K562 (cell line): ENCODE measurements at regions not wholly inside any gene's neighbourhood (a gene's known extent, or its start where the extent isn't known, plus 50 kb on each side); places are given as distances from the start of the nearest gene placed in this dataset.

Experiments used
- ATAC-seq: fragments of 200-7000 bp; cut with Tn5 transposase; 3 replicates; pipeline ENCODE4 v1.9.1; 2020; ENCODE audit warnings: moderate library complexity
- BruUV-seq: library from RNA; stranded (reverse); fragments of 400-500 nt; replicated peaks from 2 replicates; lab custom pipeline; 2021; lab: Mats Ljungman, UMichigan
- CTCF ChIA-PET: fragments of 300-600 bp; formaldehyde crosslinking; extraction: SDS; loops from one replicate; lab custom pipeline; 2021; ENCODE audit warnings: low intra/inter-chr PET ratio; lab: Yijun Ruan, JAX
- POLR2A ChIA-PET: fragments of 300-600, 350-650 bp; sonication (Branson Sonifier 250); formaldehyde crosslinking; extraction: SDS; loops from one replicate; lab custom pipeline; 2021; ENCODE audit warnings: antibody characterized with exemption, inconsistent platforms; lab: Yijun Ruan, JAX
- DNase-seq, 4 experiments: peaks; one replicate each; pipeline versions ENCODE4 v3.0.0 to v3.0.0-alpha.2; 2011 to 2018; ENCODE audit warnings: low spot score in 3 of 4, mixed read lengths in 3 of 4; ENCODE audit errors: extremely low read depth in 1 of 4
- FAIRE-seq: peaks from 2 replicates; lab custom pipeline; 2011; peaks lifted over from hg19 to GRCh38; lab: Jason Lieb, UNC
- H2AFZ ChIP-seq: 2 replicates; pipeline ENCODE4 v1.6.0; 2011; ENCODE audit warnings: low read depth, low read length, control low read depth, inconsistent platforms
- H3K27ac ChIP-seq: fragments of 200-600 bp; 3 replicates; pipeline ENCODE4 v1.8.0; 2011; ENCODE audit warnings: low read depth, mild to moderate bottlenecking, control low read depth, inconsistent platforms, low read length, moderate library complexity, mixed read lengths; ENCODE audit errors: extremely low read depth
- H3K27me3 ChIP-seq, 2 experiments: fragments of 300-600 bp in 1 of 2; 2 replicates in 1 of 2; 3 replicates in 1 of 2; pipeline versions ENCODE4 v1.6.0 to v1.8.0; 2011; ENCODE audit warnings: inconsistent platforms in 2 of 2, low read length in 2 of 2, mild to moderate bottlenecking in 1 of 2, mixed read lengths in 1 of 2, moderate library complexity in 1 of 2; ENCODE audit not compliant: control insufficient read depth in 2 of 2, insufficient read depth in 2 of 2
- H3K36me3 ChIP-seq: fragments of 300-600 bp; 3 replicates; pipeline ENCODE4 v1.8.0; 2011; ENCODE audit warnings: mild to moderate bottlenecking, low read length, inconsistent platforms; ENCODE audit not compliant: control insufficient read depth, insufficient read depth
- H3K4me1 ChIP-seq, 2 experiments: fragments of 200-600 bp in 1 of 2; replicated peaks in 1 of 2; 2 replicates in 1 of 2; 3 replicates in 1 of 2; pipeline versions ENCODE4 v1.5.1 to v1.8.0; 2011; ENCODE audit warnings: inconsistent platforms in 2 of 2, low read length in 2 of 2, mild to moderate bottlenecking in 1 of 2, mixed read lengths in 1 of 2, moderate library complexity in 1 of 2; ENCODE audit not compliant: control insufficient read depth in 2 of 2, insufficient read depth in 2 of 2
- H3K4me2 ChIP-seq: 2 replicates; pipeline ENCODE4 v1.6.1; 2011; ENCODE audit warnings: low read length, control low read depth, inconsistent platforms, mixed read lengths; ENCODE audit not compliant: insufficient read depth
- H3K4me3 ChIP-seq: fragments of 200-600 bp; sonication (generic), shearing (Covaris generic); 2 replicates; pipeline ENCODE4 v1.5.1; 2016; ENCODE audit warnings: control low read depth, inconsistent platforms
- H3K79me2 ChIP-seq: fragments of 200-600 bp; 3 replicates; pipeline ENCODE4 v1.8.0; 2011; ENCODE audit warnings: low read length, inconsistent platforms; ENCODE audit not compliant: control insufficient read depth, insufficient read depth
- H3K9ac ChIP-seq, 2 experiments: 2 replicates each; pipeline versions ENCODE4 v1.6.0 to v1.6.1; 2011; ENCODE audit warnings: low read depth in 2 of 2, low read length in 2 of 2, control low read depth in 1 of 2, inconsistent platforms in 1 of 2, mild to moderate bottlenecking in 1 of 2, mixed read lengths in 1 of 2; ENCODE audit not compliant: insufficient read depth in 1 of 2
- H3K9me1 ChIP-seq: one replicate; pipeline ENCODE4 v1.6.0; 2011; ENCODE audit warnings: inconsistent platforms, mild to moderate bottlenecking, low read length, moderate library complexity; ENCODE audit not compliant: control insufficient read depth, insufficient read depth
- H3K9me3 ChIP-seq: replicated peaks from 2 replicates; pipeline ENCODE4 v1.5.1; 2011; ENCODE audit warnings: low read depth, low read length, inconsistent platforms; ENCODE audit not compliant: control insufficient read depth, insufficient read depth
- H4K20me1 ChIP-seq: replicated peaks from 2 replicates; pipeline ENCODE4 v1.6.1; 2011; ENCODE audit warnings: low read length, inconsistent platforms, mixed read lengths; ENCODE audit not compliant: control insufficient read depth, insufficient read depth
- HDAC8 ChIP-seq: fragments of 450-650 bp; IDR thresholded peaks from 2 replicates; pipeline ENCODE4 v1.6.1; 2016; ENCODE audit warnings: mild to moderate bottlenecking, missing genetic modification characterization, moderate library complexity, missing compliant biosample characterization
- ILK ChIP-seq: fragments of 450-650 bp; IDR thresholded peaks from 2 replicates; pipeline ENCODE4 v1.6.1; 2016; ENCODE audit warnings: missing genetic modification characterization, low read depth, mild to moderate bottlenecking, missing compliant biosample characterization, moderate library complexity, borderline replicate concordance
- JUNB ChIP-seq: fragments of 450-650 bp; formaldehyde crosslinking; conservative IDR thresholded peaks from 2 replicates; pipeline ENCODE4 v1.4.0; 2020; ENCODE audit warnings: mild to moderate bottlenecking
- MAFG ChIP-seq: fragments of 450-650 bp; conservative IDR thresholded peaks from 2 replicates; pipeline ENCODE4 v1.6.1; 2016; ENCODE audit warnings: missing genetic modification characterization, missing compliant biosample characterization
- MCM7 ChIP-seq, 2 experiments: fragments of 450-650 bp; IDR thresholded peaks; 2 replicates each; pipeline ENCODE4 v1.6.1; 2016 to 2018
- NUFIP1 ChIP-seq: fragments of 450-650 bp; IDR thresholded peaks from 2 replicates; pipeline ENCODE4 v1.6.1; 2018; ENCODE audit not compliant: partially characterized antibody
- SMAD4 ChIP-seq: fragments of 250-450 bp; sonication (Bioruptor Pico); conservative IDR thresholded peaks from 2 replicates; pipeline ENCODE4 v1.8.0; 2021; ENCODE audit warnings: inconsistent platforms, mild to moderate bottlenecking, moderate library complexity
- SMARCB1 ChIP-seq: IDR thresholded peaks from 2 replicates; pipeline ENCODE4 v1.6.1; 2011; ENCODE audit warnings: improper control_type of control experiment, low read depth; ENCODE audit not compliant: insufficient read length
- XRCC4 ChIP-seq: IDR thresholded peaks from one replicate; pipeline ENCODE4 v1.6.1; 2011; ENCODE audit not compliant: insufficient read depth, insufficient read length; ENCODE audit errors: extremely low read depth
- XRCC5 ChIP-seq: fragments of 200-400 bp; formaldehyde crosslinking; IDR thresholded peaks from 2 replicates; pipeline ENCODE4 v1.6.1; 2017; ENCODE audit warnings: low read depth, mild to moderate bottlenecking, low read length
- ZNF184 ChIP-seq: sonication (generic); formaldehyde crosslinking; IDR thresholded peaks from 2 replicates; pipeline ENCODE4 v1.5.0; 2020; ENCODE audit warnings: missing genetic modification reagents
- ZNF239 ChIP-seq: fragments of 250-450 bp; sonication (Bioruptor Pico); IDR thresholded peaks from 2 replicates; pipeline ENCODE4 v1.4.0; 2020; ENCODE audit warnings: mild to moderate bottlenecking
- ZNF644 ChIP-seq: fragments of 200-800 bp; sonication (Bioruptor generic); IDR thresholded peaks from 2 replicates; pipeline ENCODE4 v1.6.1; 2016; ENCODE audit warnings: low read depth, missing genetic modification characterization, missing compliant biosample characterization
- ZNF780A ChIP-seq: fragments of 250-450 bp; sonication (Bioruptor Pico); IDR thresholded peaks from 2 replicates; pipeline ENCODE4 v1.5.0; 2021; ENCODE audit warnings: mild to moderate bottlenecking
- WGBS: fragments of 100-300 bp; shearing (Covaris generic); methylation state at CpG from one replicate; pipeline ENCODE4 v1.1.6; 2016; ENCODE audit warnings: low coverage, mixed read lengths; ENCODE audit not compliant: insufficient coverage; ENCODE audit errors: missing lambda C conversion rate; 5-methylcytosine and 5-hydroxymethylcytosine counted together
- in situ Hi-C: fragments of 300-500 bp; cut with MboI; formaldehyde crosslinking; loops from 4 replicates; pipeline ENCODE4 v1.15.0; 2018; ENCODE audit warnings: inconsistent platforms, mixed read lengths
- intact Hi-C: fragments of 100-400 bp; cut with micrococcal nuclease; formaldehyde crosslinking; loops from 2 replicates; pipeline ENCODE4 v1.14.2; 2022
- TF ChIP-seq, protein P1 (sequence below): sonication (generic); formaldehyde crosslinking; IDR thresholded peaks from 2 replicates; pipeline ENCODE4 v1.8.0; 2022; ENCODE audit warnings: mild to moderate bottlenecking, missing genetic modification reagents, borderline replicate concordance
- TF ChIP-seq, protein P2 (sequence below), 2 experiments: IDR thresholded peaks in 1 of 2; conservative IDR thresholded peaks in 1 of 2; 2 replicates each; pipeline ENCODE4 v1.6.1; 2016; ENCODE audit warnings: low read depth in 2 of 2, mild to moderate bottlenecking in 1 of 2, missing compliant biosample characterization in 1 of 2, missing genetic modification characterization in 1 of 2, moderate library complexity in 1 of 2

DNA sequence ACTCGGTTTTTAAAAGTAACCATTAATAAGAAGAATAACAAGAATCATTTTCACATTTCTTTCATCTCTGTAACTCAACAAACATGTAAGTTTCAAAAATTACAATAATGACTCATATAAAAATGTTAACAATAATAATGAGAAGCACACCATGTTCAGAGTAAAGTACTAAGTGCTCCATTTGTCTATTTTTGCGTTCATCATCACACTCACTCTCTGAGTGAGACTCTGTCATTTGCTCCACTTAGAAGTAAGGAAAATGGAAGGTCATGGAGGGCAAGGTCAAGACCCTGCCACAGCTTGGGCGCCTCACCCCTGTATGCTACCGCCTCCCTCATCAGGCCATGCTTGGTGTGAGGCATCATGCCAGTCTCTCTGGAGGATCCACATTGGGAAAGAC lies 129.9 kb downstream of the TMEM30B start:
- Histone ChIP-seq H4K20me1 (no peaks in the 10 kb centered on the region), H3K27me3 (no peaks in the 10 kb centered on the region; a peak in 1 of 5 replicates), H3K4me3 (no peak overlapping the region), H2AFZ (no peak overlapping the region), H3K9me1 (no peaks in the 10 kb centered on the region), H3K27ac (no peak overlapping the region), H3K36me3 (no peaks in the 10 kb centered on the region), H3K4me2 (no peak overlapping the region), H3K4me1 (no peaks in the 10 kb centered on the region; a peak in 2 of 5 replicates), H3K9ac (no peak overlapping the region), H3K9me3 (no peaks in the 10 kb centered on the region), H3K79me2 (no peaks in the 10 kb centered on the region)
- TF ChIP-seq JUNB (no peak), XRCC4 (no peak), HDAC8 (no peak), MAFG (tag) (no peak), ZNF644 (tag) (no peak), NUFIP1 (no peak), ZNF184 (CRISPR knock-in tag) (no peak), SMARCB1 (no peak), XRCC5 (no peak), ZNF780A (CRISPR knock-in tag) (no peak), SMAD4 (CRISPR knock-in tag) (no peak), ZNF239 (CRISPR knock-in tag) (no peak), ILK (tag) (no peak), MCM7 (IDR thresholded peaks at IDR 0.05) (no peak)
- TF ChIP-seq, protein P1, sequence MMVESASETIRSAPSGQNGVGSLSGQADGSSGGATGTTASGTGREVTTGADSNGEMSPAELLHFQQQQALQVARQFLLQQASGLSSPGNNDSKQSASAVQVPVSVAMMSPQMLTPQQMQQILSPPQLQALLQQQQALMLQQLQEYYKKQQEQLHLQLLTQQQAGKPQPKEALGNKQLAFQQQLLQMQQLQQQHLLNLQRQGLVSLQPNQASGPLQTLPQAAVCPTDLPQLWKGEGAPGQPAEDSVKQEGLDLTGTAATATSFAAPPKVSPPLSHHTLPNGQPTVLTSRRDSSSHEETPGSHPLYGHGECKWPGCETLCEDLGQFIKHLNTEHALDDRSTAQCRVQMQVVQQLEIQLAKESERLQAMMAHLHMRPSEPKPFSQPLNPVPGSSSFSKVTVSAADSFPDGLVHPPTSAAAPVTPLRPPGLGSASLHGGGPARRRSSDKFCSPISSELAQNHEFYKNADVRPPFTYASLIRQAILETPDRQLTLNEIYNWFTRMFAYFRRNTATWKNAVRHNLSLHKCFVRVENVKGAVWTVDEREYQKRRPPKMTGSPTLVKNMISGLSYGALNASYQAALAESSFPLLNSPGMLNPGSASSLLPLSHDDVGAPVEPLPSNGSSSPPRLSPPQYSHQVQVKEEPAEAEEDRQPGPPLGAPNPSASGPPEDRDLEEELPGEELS (CRISPR knock-in tag) = no peak
- TF ChIP-seq, protein P2, sequence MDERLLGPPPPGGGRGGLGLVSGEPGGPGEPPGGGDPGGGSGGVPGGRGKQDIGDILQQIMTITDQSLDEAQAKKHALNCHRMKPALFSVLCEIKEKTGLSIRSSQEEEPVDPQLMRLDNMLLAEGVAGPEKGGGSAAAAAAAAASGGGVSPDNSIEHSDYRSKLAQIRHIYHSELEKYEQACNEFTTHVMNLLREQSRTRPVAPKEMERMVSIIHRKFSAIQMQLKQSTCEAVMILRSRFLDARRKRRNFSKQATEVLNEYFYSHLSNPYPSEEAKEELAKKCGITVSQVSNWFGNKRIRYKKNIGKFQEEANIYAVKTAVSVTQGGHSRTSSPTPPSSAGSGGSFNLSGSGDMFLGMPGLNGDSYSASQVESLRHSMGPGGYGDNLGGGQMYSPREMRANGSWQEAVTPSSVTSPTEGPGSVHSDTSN (CRISPR knock-in tag; IDR thresholded peaks at IDR 0.05; ENCODE audit: low read depth) = no peak
- TF ChIP-seq, protein P2 (tag; conservative IDR thresholded peaks at IDR 0.05; ENCODE audit: low read depth) = no peak
- BruUV-seq = no TSS peak
- POLR2A ChIA-PET = no interaction called here
- in situ Hi-C loops = no loop called here
- intact Hi-C loops = no loop called here
- DNase-seq (no peak), ATAC-seq (no peak), FAIRE-seq (no peak)
- 11% methylated on average over 3 of the region's 4 CpGs for WGBS
- CTCF ChIA-PET = no interaction called here
